Loucy (cell line): ENCODE measurements at regions not wholly inside any gene's neighbourhood (a gene's known extent, or its start where the extent isn't known, plus 50 kb on each side); places are given as distances from the start of the nearest gene placed in this dataset.

ENCODE experiments used
- H2AFZ ChIP-seq: fragments of 200-600 bp; sonication (generic); 2 replicates; pipeline ENCODE4 v1.6.0; 2016; ENCODE audit warnings: antibody characterized with exemption, mild to moderate bottlenecking, low read length, moderate library complexity
- H3F3A ChIP-seq: fragments of 200-600 bp; 2 replicates; pipeline ENCODE4 v1.6.0; 2016; ENCODE audit warnings: antibody characterized with exemption, low read depth, mild to moderate bottlenecking
- H3K27me3 ChIP-seq: fragments of 200-600 bp; sonication (generic); 2 replicates; pipeline ENCODE4 v1.6.1; 2014; ENCODE audit warnings: low read length, mild to moderate bottlenecking; ENCODE audit not compliant: insufficient read depth, poor library complexity, severe bottlenecking
- H3K36me3 ChIP-seq: fragments of 200-600 bp; sonication (generic); 2 replicates; pipeline ENCODE4 v1.6.1; 2016; ENCODE audit warnings: low read length; ENCODE audit not compliant: insufficient read depth
- H3K4me1 ChIP-seq: fragments of 200-600 bp; sonication (generic); 2 replicates; pipeline ENCODE4 v1.5.1; 2014; ENCODE audit warnings: low read length, mild to moderate bottlenecking; ENCODE audit not compliant: insufficient read depth, poor library complexity, severe bottlenecking
- H3K4me2 ChIP-seq: fragments of 200-600 bp; sonication (generic); 2 replicates; pipeline ENCODE4 v1.6.0; 2014; ENCODE audit warnings: antibody characterized with exemption, low read length, low read depth, mild to moderate bottlenecking; ENCODE audit not compliant: poor library complexity, severe bottlenecking
- H3K4me3 ChIP-seq: fragments of 200-600 bp; sonication (generic); 2 replicates; pipeline ENCODE4 v1.5.1; 2014; ENCODE audit warnings: low read length, mild to moderate bottlenecking, mixed read lengths; ENCODE audit not compliant: poor library complexity, severe bottlenecking
- H3K79me2 ChIP-seq: fragments of 200-600 bp; sonication (generic); 2 replicates; pipeline ENCODE4 v1.6.1; 2014; ENCODE audit warnings: low read length; ENCODE audit not compliant: insufficient read depth
- H3K9ac ChIP-seq: fragments of 200-600 bp; sonication (generic); 2 replicates; pipeline ENCODE4 v1.6.0; 2014; ENCODE audit warnings: mild to moderate bottlenecking, low read depth, low read length, moderate library complexity; ENCODE audit not compliant: poor library complexity, severe bottlenecking
- H3K9me2 ChIP-seq: fragments of 200-600 bp; sonication (generic); replicated peaks from 2 replicates; pipeline ENCODE4 v1.6.1; 2016; ENCODE audit warnings: low read depth, low read length, mixed read lengths
- H3K9me3 ChIP-seq: fragments of 200-600 bp; sonication (generic); 2 replicates; pipeline ENCODE4 v1.6.1; 2014; ENCODE audit warnings: mild to moderate bottlenecking, antibody characterized with exemption, low read length, low read depth; ENCODE audit not compliant: insufficient read depth
- H4K20me1 ChIP-seq: fragments of 200-600 bp; sonication (generic); 2 replicates; pipeline ENCODE4 v1.6.0; 2014; ENCODE audit warnings: antibody characterized with exemption, low read length, mild to moderate bottlenecking; ENCODE audit not compliant: insufficient read depth, poor library complexity, severe bottlenecking
- CTCF ChIP-seq: fragments of 200-600 bp; sonication (generic); conservative IDR thresholded peaks from 2 replicates; pipeline ENCODE4 v1.5.1; 2014; ENCODE audit warnings: mild to moderate bottlenecking, antibody characterized with exemption, low read length
- EZH2phosphoT487 ChIP-seq: fragments of 200-600 bp; IDR thresholded peaks from 2 replicates; pipeline ENCODE4 v1.6.1; 2018; ENCODE audit warnings: antibody characterized with exemption, mild to moderate bottlenecking, moderate library complexity, borderline replicate concordance

GRCh38 chr4:110824344-110824743, 201.5 kb upstream of the PITX2 start:
- H3K9me2 ChIP-seq: no peaks in the 10 kb centered on the region
- no peaks in the 10 kb centered on the region for H3K79me2 ChIP-seq
- no peak overlapping the region for H3K9ac ChIP-seq
- no peaks in the 10 kb centered on the region for H3K36me3 ChIP-seq
- no peak overlapping the region for H2AFZ ChIP-seq
- no peak for TF ChIP-seq EZH2phosphoT487
- TF ChIP-seq CTCF: no peak
- H3F3A ChIP-seq: no peaks in the 10 kb centered on the region
- H3K4me3 ChIP-seq: no peak overlapping the region
- no peaks in the 10 kb centered on the region for H3K27me3 ChIP-seq
- H3K4me2 ChIP-seq: no peak overlapping the region
- H4K20me1 ChIP-seq: no peaks in the 10 kb centered on the region
- no peaks in the 10 kb centered on the region for H3K4me1 ChIP-seq
- H3K9me3 ChIP-seq: no peaks in the 10 kb centered on the region

- no peaks in the 10 kb centered on the region for H3K9me3 ChIP-seq
- H3K79me2 ChIP-seq: no peaks in the 10 kb centered on the region
- no peak for TF ChIP-seq EZH2phosphoT487
- TF ChIP-seq CTCF: no peak
- H3K4me3 ChIP-seq: no peak overlapping the region
- no peaks in the 10 kb centered on the region for H3K36me3 ChIP-seq
- no peaks in the 10 kb centered on the region for H3K4me1 ChIP-seq
- H2AFZ ChIP-seq: no peak overlapping the region
- H3K9ac ChIP-seq: no peak overlapping the region
- H3K4me2 ChIP-seq: no peak overlapping the region
- no peaks in the 10 kb centered on the region for H3F3A ChIP-seq
- H3K27me3 ChIP-seq: no peaks in the 10 kb centered on the region
- 0 out of 2 replicates have a peak, but pooled peaks cover 3% of the 10 kb centered on the region for H3K9me2 ChIP-seq
- no peaks in the 10 kb centered on the region for H4K20me1 ChIP-seq
Observed at GRCh38 chr4:110826656-110827055, 203.8 kb upstream of the PITX2 start.

- H3K4me2 ChIP-seq: no peak overlapping the region
- TF ChIP-seq CTCF (no peak), EZH2phosphoT487 (no peak)
- H3K27me3 ChIP-seq: no peaks in the 10 kb centered on the region
- no peak overlapping the region for H3K4me3 ChIP-seq
- H2AFZ ChIP-seq: no peak overlapping the region
- H3K4me1 ChIP-seq: no peaks in the 10 kb centered on the region
- no peaks in the 10 kb centered on the region for H3K79me2 ChIP-seq
- H3K36me3 ChIP-seq: no peaks in the 10 kb centered on the region
- H3F3A ChIP-seq: no peaks in the 10 kb centered on the region
- H4K20me1 ChIP-seq: no peaks in the 10 kb centered on the region
- H3K9me3 ChIP-seq: no peaks in the 10 kb centered on the region
- H3K9ac ChIP-seq: no peak overlapping the region
- H3K9me2 ChIP-seq: 0 out of 2 replicates have a peak, but pooled peaks cover 3% of the 10 kb centered on the region
Observed at GRCh38 chr4:110830461-110830860, 207.6 kb upstream of the PITX2 start.
